OCI-M2 (cell line): ENCODE measurements at regions not wholly inside any gene's neighbourhood (a gene's known extent, or its start where the extent isn't known, plus 50 kb on each side); places are given as distances from the start of the nearest gene placed in this dataset.
"Not testable (repeated sequence)": the region's sequence is repeated elsewhere in the genome, so short reads cannot be mapped to it uniquely, and the experiment has no call there.

Experiments used
- DNase-seq: peaks from one replicate; lab custom pipeline; 2025; ENCODE audit not compliant: unreplicated experiment; lab: John Stamatoyannopoulos, UW

DNA sequence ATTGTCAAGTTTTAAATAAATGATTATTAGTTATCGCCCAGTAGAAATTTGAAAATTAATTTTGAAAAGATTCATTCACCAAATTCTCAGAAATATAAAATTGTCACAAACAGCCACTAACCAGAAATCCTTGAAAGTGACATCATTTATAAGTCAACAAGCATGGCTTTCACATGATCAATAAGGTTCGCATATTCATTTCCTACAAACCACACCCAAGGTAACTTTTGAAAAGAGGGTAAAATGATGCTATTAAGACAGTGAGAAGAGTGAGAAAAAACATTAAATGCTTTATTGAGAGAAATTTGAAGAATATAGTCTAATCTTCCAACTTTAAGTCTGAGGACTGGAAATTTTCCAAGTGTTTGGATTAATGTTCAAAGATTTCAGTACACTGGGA is 263.6 kb upstream of the ALCAM start:
- no peak for DNase-seq

DNA sequence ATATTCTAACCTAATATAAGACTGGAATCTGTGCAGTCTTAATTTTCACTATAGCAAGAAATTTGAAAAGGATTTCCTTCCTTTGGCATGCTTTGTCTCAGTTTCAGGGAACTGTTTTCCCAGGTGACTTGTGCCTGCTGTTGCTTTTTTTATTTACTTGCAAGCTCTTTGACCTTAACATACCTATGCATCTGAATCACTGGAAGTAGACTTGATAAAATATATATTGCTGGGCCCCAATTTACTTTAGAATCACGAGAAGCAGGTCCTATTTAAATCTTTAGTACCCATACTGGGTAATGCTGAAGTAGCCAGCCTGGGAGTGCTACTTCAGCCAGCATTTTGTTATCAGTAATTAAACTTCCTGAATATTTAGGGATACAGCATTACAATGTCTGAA is 257.9 kb upstream of the ALCAM start:
- DNase-seq = no peak

DNA sequence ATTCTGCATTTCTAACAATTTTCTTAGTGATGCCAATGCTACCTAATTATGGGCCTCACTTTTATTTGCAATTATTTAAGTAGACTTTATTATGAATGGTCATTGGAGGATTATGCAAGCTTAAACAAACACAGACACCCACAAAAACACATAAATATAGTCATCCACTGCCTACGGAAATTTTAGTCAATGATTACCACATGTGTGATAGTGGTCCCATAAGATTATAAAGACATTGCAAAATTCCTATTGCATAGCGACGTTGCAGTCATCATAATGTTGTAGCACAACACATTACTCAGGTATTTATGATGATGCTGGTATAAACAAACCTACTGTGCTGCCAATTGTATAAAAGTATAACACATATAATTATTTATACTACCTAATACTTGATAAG is 247.8 kb upstream of the ALCAM start:
- no peak for DNase-seq

DNA sequence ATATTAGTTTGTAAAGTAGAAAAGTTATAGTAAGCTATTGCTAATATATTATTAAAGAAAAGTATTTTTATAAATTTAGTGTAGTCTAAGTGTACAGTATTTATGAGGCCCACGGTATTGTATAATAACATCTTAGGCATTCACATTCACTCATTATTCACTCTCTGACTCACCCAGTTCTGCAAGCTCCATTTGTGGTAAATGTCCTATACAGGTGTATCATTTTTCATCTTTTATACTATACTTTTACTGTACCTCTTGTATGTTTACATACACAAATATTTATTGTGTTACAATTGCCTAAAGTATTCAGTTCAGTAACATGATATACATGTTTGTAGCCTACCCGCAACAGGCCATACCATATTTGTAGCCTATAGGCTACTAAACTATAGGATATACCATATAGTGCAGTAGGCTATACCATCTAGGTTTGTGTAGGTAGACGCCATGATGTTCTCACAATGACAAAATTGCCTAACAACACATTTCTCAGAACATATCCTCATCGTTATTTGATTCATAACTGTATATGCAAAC is 246.8 kb upstream of the ALCAM start:
- no peak for DNase-seq

DNA sequence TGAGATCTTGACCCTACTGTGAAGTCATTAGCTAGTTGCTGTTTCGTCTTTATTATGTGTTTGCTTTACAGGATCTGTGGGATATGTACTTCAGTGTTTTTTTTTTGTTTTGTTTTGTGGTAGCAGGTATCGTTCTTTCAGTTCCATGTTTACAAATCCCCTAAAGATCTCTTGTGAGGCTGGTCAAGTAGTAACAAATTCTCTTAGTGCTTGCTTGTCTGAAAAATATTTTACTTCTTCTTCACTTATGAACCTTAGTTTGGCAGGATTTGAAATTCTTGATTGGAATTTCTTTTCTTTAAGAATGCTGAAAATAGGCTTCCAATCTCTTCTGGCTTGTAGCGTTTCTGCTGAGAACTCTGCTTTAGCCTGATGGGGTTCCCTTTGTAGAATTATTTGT is 235.8 kb upstream of the ALCAM start:
- DNase-seq = no peak

DNA sequence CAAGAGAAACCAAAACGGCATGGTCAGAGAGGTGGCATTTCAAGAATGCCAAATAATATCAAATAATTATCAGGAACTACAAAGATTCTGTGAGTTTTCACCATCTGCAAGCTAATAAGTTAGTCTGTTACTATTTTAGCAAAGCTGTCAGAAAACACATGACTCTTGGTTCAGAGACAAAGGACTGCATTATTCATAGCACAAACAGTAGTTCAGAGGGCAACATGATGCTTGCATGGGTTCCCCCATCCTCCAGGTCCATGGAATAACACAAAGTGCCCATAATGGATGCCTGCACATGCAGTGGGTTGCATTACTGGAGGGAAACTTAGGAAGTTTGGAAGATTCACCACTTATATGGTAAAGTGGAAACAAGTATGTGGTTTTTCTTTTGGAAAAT is 228.8 kb upstream of the ALCAM start:
- no peak for DNase-seq

DNA sequence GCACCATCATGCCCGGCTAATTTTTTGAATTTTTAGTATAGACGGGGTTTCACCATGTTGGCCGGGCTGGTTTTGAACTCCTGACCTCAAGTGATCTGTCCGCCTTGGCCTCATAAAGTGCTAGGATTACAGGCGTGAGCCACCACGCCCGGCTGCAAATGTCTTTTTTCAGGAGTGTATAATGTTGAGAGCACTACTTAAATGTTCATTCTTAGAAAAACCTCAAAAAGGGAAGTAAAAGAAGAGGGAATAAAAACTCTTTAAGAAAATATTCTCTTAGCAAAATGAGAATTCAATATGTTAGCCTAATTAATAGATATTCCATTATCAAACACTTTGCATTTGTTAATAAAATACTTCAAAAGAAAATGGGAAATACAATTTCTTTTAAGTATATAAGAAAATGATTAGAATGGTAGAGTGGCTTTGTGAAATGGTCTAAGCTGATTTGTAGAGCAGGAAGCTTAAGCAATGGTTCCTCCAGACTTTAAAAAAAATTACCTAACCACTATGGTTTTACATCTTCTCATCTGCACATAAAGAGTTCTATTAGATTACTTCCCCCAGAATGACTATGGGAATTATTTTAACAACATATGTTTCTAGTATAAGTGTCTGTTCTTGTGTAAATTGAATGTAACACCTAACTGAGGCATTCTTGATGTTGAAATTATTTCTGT is 226.7 kb upstream of the ALCAM start:
- DNase-seq = no peak

DNA sequence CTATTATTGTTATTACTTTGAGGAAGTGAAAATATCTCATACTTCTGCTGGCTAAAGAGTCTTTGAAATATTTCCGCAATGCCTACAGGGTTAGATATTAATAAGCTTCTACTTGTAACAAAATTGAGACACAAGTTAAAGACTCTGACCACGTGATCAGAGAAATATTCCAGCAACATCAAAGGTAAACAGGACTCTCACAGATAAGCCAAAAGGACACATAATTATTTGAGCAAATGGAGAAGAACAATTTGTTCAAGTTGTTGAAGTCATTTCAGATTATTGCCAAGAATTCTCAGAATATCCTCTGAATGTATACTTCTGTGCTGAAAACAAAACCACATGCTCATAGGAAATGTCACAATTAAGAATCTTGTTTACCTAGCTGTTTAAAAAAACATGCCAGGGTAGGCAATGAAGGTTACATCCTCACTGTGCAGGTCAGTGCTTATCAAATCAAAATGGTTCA is 225.8 kb upstream of the ALCAM start:
- DNase-seq = no peak

DNA sequence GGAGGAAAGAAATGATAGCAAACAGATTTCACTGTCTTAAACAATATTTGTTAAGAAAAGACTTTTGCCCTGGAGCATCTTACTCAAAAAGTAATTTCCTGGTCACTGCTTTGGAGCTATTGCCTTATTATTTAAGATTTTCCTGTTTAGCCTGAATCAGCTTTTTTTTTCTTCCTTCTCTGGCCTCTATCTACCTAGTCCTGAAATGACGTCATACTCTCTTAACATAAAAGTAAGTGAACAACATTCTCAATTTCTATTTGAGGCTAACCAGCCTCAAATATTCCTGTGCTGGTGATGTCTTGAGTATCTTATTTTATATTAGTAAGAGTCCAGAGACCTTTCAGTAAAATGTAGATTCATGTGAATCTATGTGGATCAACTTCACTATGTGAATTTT is 221.9 kb upstream of the ALCAM start:
- DNase-seq = no peak

DNA sequence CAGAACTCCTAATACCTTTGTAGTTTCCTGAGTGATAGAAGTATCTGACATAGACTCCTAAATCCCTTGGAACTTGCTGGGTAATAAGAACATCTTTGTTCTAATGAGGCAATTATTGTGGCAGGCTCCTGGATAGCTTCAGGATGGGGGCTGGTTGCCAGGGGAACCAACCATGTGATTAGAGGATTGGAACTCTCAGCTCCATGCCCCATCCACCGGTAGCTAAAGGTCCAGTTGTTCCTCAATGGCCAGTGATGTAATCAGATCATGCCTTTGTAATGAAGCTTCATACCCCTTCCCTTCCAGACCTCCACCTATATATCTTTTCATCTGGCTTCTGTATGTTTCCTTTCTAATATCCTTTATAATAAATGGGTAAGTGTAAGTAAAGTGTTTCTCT is 221.2 kb upstream of the ALCAM start:
- DNase-seq = no peak

DNA sequence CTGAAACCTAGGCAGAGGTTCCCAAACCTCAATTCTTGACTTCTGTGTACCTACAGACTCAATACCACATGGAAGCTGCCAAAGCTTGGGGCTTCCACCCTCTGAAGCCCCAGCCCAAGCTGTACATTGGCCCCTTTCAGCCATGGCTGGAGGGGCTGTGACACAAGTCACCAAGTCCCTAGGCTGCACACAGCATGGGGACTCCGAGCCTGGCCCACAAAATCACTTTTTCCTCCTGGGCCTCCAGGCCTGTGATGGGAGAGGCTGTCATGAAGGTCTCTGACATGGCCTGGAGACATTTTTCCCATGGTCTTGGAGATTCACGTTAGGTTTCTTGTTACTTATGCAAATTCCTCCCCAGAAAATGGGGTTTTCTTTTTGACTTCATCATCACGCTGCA is 217.5 kb upstream of the ALCAM start:
- not testable (repeated sequence) for DNase-seq

DNA sequence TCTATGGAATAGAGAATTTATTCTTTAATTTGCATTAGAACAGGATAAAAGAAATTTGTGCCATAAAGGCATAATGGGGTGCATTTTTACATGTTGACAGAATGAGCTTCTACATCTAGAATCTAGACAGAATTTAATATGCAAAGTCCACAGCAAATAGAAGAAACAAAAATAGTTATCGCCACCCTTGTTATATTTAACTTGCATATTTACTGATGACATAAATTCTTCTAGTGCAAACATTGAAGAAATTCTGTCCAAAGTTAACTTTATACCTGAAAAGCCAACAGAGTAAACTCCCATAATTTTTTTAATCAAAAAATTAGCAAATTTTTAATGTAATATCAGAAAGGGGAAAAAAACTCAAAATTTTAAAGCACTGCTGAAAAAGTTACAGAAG is 213.7 kb upstream of the ALCAM start:
- DNase-seq = no peak

DNA sequence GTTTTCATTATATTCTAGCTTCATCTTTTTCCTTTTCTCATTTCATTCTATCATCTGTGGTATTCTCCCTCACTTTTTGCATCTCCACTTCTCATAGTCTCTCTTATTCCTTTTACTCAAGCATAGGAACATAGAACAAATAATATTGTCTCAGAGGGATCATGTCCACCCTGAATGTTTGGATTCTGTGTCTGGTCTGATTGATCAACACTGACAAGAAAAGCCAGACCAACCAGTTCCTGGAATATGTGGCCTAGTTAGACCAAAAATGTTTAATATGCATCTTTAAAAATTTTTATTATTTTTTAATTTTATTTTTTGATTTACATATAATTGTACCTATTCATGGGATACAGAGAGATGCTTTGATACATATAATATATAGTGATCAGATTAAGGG is 212.0 kb upstream of the ALCAM start:
- DNase-seq = no peak

DNA sequence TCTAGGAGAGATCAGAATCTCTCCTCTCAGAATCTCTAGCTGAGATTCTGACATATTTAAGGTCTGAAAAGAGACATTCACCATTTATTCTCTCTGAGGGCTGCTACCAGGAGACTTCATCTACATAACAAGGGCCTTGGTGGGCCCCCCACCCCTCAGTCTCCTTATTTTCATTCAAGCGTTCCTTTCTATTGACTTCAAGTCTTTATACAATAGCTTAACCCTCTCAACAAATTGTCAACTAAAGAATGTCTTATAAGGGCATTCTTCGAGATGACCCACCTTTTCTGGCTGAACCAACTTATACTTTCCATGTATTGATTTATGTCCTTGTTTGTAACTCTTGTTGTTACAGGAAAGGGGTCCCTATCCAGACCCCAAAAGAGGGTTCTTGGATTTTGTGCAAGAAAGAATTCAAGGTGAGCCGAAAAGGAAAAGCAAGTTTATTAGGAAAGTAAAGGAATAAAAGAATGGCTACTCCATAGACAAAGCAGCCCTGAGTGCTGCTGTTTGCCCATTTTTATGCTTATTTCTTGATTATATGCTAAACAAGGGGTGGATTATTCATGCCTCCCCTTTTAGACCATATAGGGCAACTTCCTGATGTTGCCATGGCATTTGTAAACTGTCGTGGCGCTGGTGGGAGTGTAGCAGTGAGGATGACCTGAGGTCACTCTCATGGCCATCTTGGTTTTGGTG is 209.5 kb upstream of the ALCAM start:
- DNase-seq = no peak

DNA sequence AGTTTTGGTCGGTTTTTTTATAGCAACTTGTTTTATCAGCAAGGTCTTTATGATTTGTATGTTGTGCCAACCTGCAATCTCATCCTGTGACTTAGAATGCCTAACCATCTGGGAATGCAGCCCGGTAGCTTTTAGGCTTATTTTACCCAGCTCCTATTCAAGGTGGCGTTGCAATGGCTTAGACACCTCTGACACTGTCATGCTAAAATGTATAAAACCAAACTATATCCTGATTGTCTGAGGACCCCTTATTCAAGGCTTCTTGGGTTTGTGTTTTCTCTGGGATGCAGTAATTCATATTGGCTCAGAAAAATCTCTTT is 209.0 kb upstream of the ALCAM start:
- no peak for DNase-seq

DNA sequence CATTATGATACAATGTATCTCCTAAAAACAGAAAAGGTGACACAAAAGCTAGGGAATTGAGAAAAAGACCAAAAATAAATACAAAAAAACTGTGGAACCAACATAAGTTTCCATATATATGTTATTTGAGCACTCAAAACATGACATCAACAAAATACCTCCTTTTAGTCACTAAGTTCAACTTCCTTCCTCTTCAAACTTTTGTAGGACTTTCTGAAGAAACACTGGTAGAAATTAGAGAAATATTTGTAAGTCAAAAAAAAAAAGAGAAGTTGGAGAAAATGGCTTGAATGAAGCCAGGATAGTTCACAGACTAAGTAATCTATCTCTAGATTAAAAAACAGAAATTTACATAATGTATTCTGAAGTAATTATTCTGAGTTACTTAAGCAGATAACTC is 208.4 kb upstream of the ALCAM start:
- DNase-seq = no peak

DNA sequence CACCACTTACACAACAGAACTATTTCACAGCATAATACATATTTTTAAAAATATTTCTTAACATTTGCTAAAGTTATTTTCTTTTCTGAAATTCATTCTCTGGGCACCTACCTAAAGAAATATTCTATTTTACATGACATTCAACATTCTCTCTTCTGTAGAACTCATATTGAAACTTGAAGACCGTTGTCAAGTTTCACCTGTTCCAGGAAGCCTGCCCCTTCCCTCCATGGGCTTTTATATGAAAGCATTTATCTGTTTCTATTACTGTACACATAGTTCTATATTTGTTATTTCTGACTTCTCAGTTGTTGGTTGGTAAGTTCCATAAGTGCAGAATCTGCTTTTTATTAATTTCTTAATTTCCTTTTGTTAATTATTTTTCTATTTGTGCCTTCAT is 204.3 kb upstream of the ALCAM start:
- DNase-seq = no peak

DNA sequence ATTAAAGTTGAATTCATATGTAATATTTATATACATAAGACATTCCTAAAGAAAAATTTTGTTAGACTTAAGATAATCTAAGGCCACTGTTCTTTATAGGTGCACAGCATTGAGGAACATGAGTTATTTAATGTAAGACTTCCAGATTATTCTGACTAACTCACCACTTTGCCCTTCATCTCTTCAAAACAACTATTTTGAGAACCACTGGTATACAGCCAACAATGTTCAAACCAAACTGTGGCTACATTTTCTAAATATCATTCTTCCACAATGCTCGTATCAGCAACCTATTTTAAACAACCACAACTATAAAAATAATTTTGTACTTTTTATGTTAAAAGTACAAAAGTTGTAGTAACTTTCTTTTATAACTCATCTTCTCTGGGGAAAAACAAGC is 199.8 kb upstream of the ALCAM start:
- DNase-seq = no peak

DNA sequence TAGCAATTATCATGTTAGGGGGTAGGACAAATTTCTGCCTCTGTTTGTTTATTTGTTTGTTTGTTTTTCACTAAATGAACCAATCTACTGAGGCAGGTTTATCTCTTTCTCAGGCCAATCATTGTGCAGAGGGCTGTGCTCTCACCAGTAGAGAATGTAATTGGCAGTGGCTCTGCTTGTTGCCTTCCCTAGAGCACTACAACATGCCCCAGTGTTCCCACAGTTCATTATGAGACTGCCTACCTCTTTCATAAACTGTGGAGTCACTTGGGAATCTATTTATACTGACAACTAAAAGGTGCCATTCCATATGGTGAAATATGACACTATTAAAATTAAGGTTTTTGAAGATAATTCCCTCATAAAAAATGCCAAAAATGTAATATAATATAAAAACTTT is 196.3 kb upstream of the ALCAM start:
- DNase-seq = no peak

DNA sequence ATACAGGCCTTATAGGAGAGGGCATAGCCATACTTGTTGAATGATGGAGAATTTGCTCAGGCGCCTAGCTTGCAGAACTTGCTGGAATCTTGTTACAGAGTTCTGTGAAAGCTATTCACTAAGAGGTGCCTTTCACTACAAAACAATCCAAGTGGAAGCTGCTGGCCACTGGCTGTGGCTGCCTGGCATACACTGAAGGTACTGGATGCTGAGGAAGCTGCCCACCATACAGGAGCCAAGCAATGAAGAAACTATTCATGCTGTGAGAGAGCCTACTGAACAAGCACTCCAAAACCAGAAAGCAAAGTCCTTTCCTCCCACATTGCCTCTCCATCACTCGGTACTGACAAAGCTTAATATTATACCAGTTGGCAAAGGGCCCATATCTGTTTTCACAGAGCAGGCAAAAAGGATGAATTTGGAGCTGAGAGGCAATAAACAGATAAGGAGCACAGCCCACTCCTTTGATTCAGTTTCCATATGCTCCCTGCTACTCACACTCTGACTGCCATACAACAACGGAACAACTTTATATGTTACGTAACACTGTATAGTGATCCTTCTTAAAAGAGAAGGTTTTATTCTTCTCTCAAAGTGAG is 192.6 kb upstream of the ALCAM start:
- no peak for DNase-seq

DNA sequence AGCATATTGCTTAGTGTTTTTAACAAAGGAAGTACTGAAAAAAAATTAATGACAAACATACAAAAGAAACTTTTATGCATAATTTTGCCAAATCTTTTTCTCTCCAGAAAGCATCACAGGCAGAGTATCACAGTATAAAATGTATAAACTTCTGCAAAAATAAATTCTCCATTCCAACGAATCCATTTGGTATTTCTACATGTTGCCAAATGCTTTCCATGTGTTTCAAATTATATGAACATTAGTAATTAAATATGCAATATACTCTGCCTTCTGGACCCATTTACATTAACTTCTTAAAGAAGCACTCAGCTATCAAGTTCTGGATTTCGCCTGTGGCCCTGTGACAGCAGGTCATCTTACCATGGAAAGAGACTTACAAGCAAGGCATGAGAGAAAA is 189.1 kb upstream of the ALCAM start:
- DNase-seq = no peak

DNA sequence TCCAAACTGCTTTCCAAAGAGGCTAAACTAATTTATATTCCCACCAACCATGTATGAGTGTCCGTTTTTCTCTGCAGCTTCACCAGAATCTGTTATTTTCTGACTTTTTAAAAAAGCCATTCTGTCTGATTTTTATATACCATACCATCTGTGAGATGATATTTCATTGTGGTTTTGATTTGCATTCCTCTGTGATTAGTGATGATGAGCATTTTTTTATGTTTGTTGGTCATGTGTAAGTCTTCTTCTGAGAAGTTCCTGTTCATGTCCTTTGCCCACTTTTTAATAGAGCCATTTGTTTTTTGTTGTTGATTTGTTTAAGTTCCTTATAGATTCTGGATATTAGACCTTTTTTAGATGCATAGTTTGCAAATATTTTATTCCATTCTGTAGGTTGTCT is 179.4 kb upstream of the ALCAM start:
- no peak for DNase-seq
